GM21423 (cell line): ENCODE measurements at regions not wholly inside any gene's neighbourhood (a gene's known extent, or its start where the extent isn't known, plus 50 kb on each side); places are given as distances from the start of the nearest gene placed in this dataset.

ENCODE experiments used
- ATAC-seq: cut with Tn5 transposase; IDR thresholded peaks from one replicate; pipeline ENCODE4 v1.9.1; 2021; ENCODE audit warnings: mild to moderate bottlenecking, moderate library complexity; ENCODE audit not compliant: unreplicated experiment

DNA sequence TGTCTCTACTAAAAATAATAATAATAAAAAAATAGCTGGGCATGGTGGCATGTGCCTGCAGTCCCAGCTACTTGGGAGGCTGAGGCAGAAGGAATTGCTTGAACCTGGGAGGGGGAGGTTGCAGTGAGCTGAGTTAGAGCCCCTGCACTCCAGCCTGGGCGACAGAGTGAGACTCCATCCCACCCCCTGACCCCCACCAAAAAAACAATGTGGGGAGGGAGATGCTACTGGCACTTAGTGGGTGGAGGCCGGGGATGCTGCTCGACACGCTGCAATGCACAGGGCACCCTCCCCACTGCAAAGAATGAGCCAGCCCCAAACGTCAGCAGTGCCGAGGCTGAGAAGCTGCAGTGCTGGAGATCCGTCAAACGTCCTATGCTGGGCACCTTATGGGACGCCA, 77.5 kb upstream of the MAP1LC3B2 start:
- ATAC-seq = no peak

GRCh38 chr12:116482179-116482578, 77.0 kb upstream of the MAP1LC3B2 start:
- no peak for ATAC-seq

GRCh38 chr12:116482859-116483258, 76.3 kb upstream of the MAP1LC3B2 start:
- ATAC-seq = no peak

DNA sequence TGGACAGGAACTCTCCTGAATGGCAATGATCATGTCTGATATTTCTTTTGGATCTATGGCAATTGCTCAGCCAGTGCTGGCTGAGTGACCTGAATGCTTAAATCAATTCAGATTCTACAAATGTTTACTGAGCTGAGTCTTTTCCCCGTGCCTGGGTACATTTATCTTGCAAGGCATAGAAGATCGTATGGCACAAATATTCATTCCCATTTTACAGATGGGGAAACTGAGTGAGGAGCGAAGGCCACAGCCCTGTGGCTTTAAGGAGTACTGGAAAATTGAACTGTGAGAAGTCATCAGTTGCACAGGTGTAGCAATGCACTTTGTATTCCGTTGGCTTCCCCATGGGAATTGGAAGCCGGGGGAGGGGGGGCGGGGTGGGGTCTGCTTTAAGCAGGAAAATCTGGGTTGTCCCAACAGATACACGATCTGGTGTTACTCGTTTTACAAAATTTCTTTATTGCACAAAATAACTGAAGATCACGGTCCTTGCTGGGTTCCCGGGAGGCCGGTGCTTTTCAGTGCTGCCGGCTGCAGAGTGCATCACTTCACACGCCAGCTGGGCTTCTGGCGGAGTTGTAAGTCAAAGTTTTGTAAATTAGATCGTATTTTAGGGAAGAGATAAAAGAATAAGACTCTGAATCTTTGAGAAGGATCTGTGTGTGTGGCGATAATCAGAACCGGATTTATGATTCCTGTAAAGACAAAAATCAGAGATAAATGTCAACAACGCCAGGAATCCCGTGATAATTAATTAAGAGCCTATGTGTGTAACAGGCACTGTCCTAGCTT, 75.0 kb upstream of the MAP1LC3B2 start:
- ATAC-seq = no peak

DNA sequence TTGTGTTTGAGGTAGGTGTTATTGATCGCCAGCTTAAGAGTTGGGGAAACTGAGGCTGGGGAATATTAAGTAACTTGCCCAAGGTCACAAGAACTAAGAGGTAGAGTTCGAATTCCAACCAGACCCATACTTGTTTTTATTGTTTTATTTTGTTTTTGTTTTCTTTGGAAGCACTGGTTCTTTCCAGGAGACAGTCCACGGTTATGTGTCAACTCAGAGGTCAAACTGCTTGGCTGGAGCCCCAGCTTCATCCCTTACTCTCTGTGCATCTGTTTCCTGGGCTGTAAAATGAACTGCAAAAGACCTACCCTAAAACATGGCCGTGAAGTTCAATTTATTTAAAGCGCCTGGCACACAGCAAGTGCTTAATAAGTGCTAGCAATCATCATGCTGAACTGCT, 74.4 kb upstream of the MAP1LC3B2 start:
- no peak for ATAC-seq

- no peak for ATAC-seq
These were observed 70.1 kb upstream of the MAP1LC3B2 start for GRCh38 chr12:116489116-116489515.

DNA sequence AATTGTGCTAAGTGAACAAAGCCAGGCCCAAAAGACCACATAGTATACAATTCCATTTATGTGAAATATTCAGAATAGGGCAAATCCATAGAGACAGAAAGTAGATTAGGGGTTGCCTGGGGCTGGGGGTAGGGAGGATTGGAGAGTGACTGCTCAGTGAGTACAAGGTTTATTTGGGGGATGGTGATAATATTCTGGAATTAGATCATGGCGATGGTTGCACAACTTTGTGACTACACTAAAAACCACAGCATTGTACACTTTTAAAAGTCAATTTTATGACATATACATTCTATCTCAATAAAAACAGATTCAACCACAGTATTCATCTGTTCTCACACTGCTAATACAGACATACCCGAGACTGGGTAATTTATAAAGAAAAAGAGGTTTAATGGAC, 68.7 kb upstream of the MAP1LC3B2 start:
- no peak for ATAC-seq

DNA sequence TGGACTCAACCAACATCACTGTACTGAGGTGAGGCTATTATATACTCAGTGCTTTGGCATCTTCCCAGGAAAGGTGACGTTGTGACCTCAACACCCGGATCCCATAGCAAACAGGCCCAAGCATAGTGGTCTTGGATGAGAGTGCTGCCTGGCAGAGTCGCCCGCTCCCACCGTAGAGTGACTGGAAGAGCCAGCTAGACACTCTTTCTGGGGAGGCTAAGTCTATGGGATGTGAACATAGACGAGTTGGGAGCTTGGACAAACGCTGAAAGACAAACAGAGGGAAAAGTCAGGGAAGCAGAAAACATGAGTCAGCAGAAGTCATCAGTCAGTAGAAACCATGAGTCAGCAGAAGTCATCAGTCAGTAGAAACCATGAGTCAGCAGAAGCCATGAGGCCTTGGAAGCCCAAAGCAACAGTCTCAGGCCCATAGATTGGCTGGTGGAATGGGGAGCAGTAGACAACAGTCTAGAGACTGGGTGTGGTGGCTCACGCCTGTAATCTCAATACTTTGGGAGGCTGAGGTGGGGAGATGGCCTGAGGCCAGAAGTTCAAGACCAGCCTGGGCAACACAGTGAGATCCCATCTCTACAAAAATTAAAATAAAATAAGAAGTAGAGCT, 66.4 kb upstream of the MAP1LC3B2 start:
- ATAC-seq = no peak

DNA sequence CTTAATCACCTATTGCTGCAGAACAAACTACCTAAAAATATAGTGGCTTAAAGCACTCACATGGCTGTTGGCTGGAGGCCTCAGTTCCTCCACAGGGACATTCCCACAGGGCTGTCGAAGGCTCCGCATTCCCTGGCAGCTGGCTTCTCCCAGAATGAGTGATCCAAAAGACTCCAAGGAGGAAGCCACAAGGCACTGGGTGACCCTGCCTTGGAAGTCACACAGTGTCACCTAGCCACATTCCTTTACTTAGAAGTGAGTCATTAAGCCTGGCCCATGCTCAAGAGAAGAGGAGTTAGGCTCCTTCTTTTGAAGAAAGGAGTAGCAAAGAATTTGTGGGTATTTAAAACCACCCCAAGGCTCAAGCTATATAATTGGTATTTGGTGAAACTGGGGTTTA, 63.9 kb upstream of the MAP1LC3B2 start:
- no peak for ATAC-seq

- no peak for ATAC-seq
These were observed 62.1 kb upstream of the MAP1LC3B2 start for GRCh38 chr12:116497051-116497591.

- no peak for ATAC-seq
These were observed 60.7 kb upstream of the MAP1LC3B2 start for GRCh38 chr12:116498471-116498870.

DNA sequence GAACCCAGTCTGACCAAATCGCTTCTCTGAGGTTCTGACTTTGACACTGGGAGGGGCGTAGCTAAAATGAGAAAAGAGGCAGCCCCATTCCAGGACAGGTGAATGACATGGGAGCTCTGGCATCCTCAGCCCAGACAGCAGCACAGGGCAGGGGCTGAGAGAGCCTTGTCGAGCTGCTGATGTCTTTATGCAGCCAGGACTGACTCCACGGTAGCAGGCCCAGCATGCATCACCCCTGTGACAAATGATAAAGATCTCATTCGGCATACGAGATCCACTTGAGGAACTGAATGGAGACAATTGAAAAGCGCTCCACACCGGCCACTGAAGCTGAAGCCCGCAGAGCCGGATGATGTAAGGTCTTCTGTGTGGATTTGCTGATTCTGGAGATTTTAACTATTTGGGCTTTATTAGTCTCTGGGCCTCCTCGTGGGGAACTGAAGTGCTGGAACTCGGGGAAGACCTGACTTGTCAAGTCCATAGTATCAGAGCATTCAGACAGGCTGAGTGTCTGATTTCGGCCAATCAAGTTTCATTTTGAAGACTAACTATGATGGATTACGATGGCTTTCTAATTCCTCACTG, 56.9 kb upstream of the MAP1LC3B2 start:
- no peak for ATAC-seq

GRCh38 chr12:116502989-116503496, 56.1 kb upstream of the MAP1LC3B2 start:
- ATAC-seq = no peak

DNA sequence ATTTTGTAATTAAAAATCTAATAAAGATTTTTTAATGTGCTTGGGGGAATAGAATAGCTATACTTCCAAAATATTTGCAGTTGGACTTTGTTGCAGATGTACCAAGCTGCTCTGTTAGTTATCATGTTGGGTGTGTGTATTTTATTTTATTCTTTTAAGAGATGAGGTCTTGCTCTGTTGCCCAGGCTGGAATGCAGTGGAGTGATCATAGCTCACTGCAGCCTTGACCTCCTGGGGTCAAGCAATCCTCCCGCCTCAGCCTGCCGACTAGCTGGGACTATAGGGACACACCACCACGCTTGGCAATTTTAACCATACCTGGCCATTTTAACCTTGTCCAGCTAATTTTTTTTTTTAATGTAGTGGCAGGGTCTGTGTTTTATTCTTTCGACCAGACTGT, 54.7 kb upstream of the MAP1LC3B2 start:
- ATAC-seq = no peak

DNA sequence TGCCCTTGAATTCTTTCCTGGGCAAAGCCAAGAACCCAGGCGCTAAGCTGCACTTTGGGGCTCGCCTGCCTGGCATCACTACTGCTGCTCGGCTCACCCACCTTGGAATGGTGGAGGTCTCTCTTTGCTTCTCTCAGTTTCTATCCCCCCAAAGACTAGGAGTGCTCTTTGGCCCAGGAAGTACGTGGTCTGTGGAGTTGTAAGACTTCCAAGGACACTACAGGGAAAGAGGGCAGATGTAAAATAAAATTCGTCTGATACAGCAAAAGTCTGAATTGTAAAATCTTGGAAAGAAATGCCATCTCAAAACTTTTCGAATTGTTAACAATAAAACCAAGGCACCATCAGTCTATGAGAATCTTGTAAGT, 52.5 kb upstream of the MAP1LC3B2 start:
- no peak for ATAC-seq

- no peak for ATAC-seq
These were observed 50.7 kb upstream of the MAP1LC3B2 start for GRCh38 chr12:116508145-116509121.
